ENCODE measurements at regions not wholly inside any gene's neighbourhood (a gene's known extent, or its start where the extent isn't known, plus 50 kb on each side); places are given as distances from the start of the nearest gene placed in this dataset.

- no peaks in the 10 kb centered on the region for H3K4me1 ChIP-seq (ENCODE audit: insufficient read depth, low read length)
- no peak overlapping the region for H3K4me3 ChIP-seq (ENCODE audit: low read length)
- no peak overlapping the region for H2AFZ ChIP-seq (ENCODE audit: low read length)
- no peak for TF ChIP-seq CTCF (conservative IDR thresholded peaks at IDR 0.05; ENCODE audit: low read depth, low read length)
- no peak for TF ChIP-seq EZH2phosphoT487 (IDR thresholded peaks at IDR 0.05; ENCODE audit: borderline replicate concordance, low read length)
- TF ChIP-seq EZH2 (IDR thresholded peaks at IDR 0.05; ENCODE audit: low read length, unreplicated experiment) = no peak
- no peaks in the 10 kb centered on the region for H3K79me2 ChIP-seq (ENCODE audit: low read length)
- intact Hi-C loops (cut with micrococcal nuclease) = no loop called here
- no peak overlapping the region for H3K27ac ChIP-seq (ENCODE audit: low read length)
- ChIA-PET POLR2A (ENCODE audit: unreplicated experiment) (no interaction called here), CTCF (no interaction called here)
- H3K27me3 ChIP-seq (ENCODE audit: low read length) = no peaks in the 10 kb centered on the region
- H3K9me3 ChIP-seq (ENCODE audit: low read length) = no peaks in the 10 kb centered on the region
- no peaks in the 10 kb centered on the region for H4K20me1 ChIP-seq (ENCODE audit: low read length)
- H3K9ac ChIP-seq (ENCODE audit: low read length) = no peak overlapping the region
- ATAC-seq = no peak
- no TSS peak for BruUV-seq (replicated peaks)
- no peak overlapping the region for H3K4me2 ChIP-seq (ENCODE audit: low read length)
- DNase-seq = no peak
- H3K9me2 ChIP-seq (replicated peaks; ENCODE audit: low read length) = no peaks in the 10 kb centered on the region
- no peaks in the 10 kb centered on the region for H3K36me3 ChIP-seq (ENCODE audit: low read depth, low read length)
- H3F3A ChIP-seq (ENCODE audit: low read length, unreplicated experiment) = no peaks in the 10 kb centered on the region
Measured at GRCh38 chr14:106218174-106218573, 691.8 kb downstream of the TMEM121 start.

- no TSS peak for BruUV-seq (replicated peaks)
- H3K36me3 ChIP-seq (ENCODE audit: low read depth, low read length) = no peaks in the 10 kb centered on the region
Measured at GRCh38 chr14:106222311-106222710, 695.9 kb downstream of the TMEM121 start.

GRCh38 chr14:106222731-106223130 lies 696.3 kb downstream of the TMEM121 start:
- H3K27ac ChIP-seq (ENCODE audit: low read length) = no peak overlapping the region
- H3K9me2 ChIP-seq (replicated peaks; ENCODE audit: low read length) = no peaks in the 10 kb centered on the region
- no peak overlapping the region for H3K4me2 ChIP-seq (ENCODE audit: low read length)
- H4K20me1 ChIP-seq (ENCODE audit: low read length) = no peaks in the 10 kb centered on the region
- TF ChIP-seq EZH2 (IDR thresholded peaks at IDR 0.05; ENCODE audit: low read length, unreplicated experiment) (no peak), EZH2phosphoT487 (IDR thresholded peaks at IDR 0.05; ENCODE audit: borderline replicate concordance, low read length) (no peak), CTCF (conservative IDR thresholded peaks at IDR 0.05; ENCODE audit: low read depth, low read length) (no peak)
- H3K4me1 ChIP-seq (ENCODE audit: insufficient read depth, low read length) = no peaks in the 10 kb centered on the region
- ATAC-seq = no peak
- H3K27me3 ChIP-seq (ENCODE audit: low read length) = no peaks in the 10 kb centered on the region
- no peak overlapping the region for H3K4me3 ChIP-seq (ENCODE audit: low read length)
- no TSS peak for BruUV-seq (replicated peaks)
- intact Hi-C loops (cut with micrococcal nuclease) = no loop called here
- H3K9ac ChIP-seq (ENCODE audit: low read length) = no peak overlapping the region
- H3K36me3 ChIP-seq (ENCODE audit: low read depth, low read length) = no peaks in the 10 kb centered on the region
- ChIA-PET POLR2A (ENCODE audit: unreplicated experiment) (no interaction called here), CTCF (no interaction called here)
- no peaks in the 10 kb centered on the region for H3K79me2 ChIP-seq (ENCODE audit: low read length)
- H3F3A ChIP-seq (ENCODE audit: low read length, unreplicated experiment) = no peaks in the 10 kb centered on the region
- DNase-seq = no peak
- H3K9me3 ChIP-seq (ENCODE audit: low read length) = no peaks in the 10 kb centered on the region
- H2AFZ ChIP-seq (ENCODE audit: low read length) = no peak overlapping the region

More at GRCh38 chr14:106222311-106222710, 695.9 kb downstream of the TMEM121 start:
- H3K79me2 ChIP-seq (ENCODE audit: low read length) = no peaks in the 10 kb centered on the region
- H3K9me3 ChIP-seq (ENCODE audit: low read length) = no peaks in the 10 kb centered on the region
- H3K4me3 ChIP-seq (ENCODE audit: low read length) = no peak overlapping the region
- TF ChIP-seq EZH2 (IDR thresholded peaks at IDR 0.05; ENCODE audit: low read length, unreplicated experiment) (no peak), CTCF (conservative IDR thresholded peaks at IDR 0.05; ENCODE audit: low read depth, low read length) (no peak), EZH2phosphoT487 (IDR thresholded peaks at IDR 0.05; ENCODE audit: borderline replicate concordance, low read length) (no peak)
- ATAC-seq (no peak), DNase-seq (no peak)
- H4K20me1 ChIP-seq (ENCODE audit: low read length) = no peaks in the 10 kb centered on the region
- no peak overlapping the region for H3K9ac ChIP-seq (ENCODE audit: low read length)
- H2AFZ ChIP-seq (ENCODE audit: low read length) = no peak overlapping the region
- H3F3A ChIP-seq (ENCODE audit: low read length, unreplicated experiment) = no peaks in the 10 kb centered on the region
- intact Hi-C loops (cut with micrococcal nuclease) = no loop called here
- H3K27me3 ChIP-seq (ENCODE audit: low read length) = no peaks in the 10 kb centered on the region
- ChIA-PET CTCF (no interaction called here), POLR2A (ENCODE audit: unreplicated experiment) (no interaction called here)
- H3K9me2 ChIP-seq (replicated peaks; ENCODE audit: low read length) = no peaks in the 10 kb centered on the region
- H3K4me1 ChIP-seq (ENCODE audit: insufficient read depth, low read length) = no peaks in the 10 kb centered on the region
- no peak overlapping the region for H3K27ac ChIP-seq (ENCODE audit: low read length)
- no peak overlapping the region for H3K4me2 ChIP-seq (ENCODE audit: low read length)
